ENCODE measurements at regions not wholly inside any gene's neighbourhood (a gene's known extent, or its start where the extent isn't known, plus 50 kb on each side); places are given as distances from the start of the nearest gene placed in this dataset.

GRCh38 chr3:67854663-67855062, 200.3 kb upstream of the SUCLG2 start:
- no peak for TF ChIP-seq POLR2A (IDR thresholded peaks at IDR 0.05)
- TF ChIP-seq, protein P1, sequence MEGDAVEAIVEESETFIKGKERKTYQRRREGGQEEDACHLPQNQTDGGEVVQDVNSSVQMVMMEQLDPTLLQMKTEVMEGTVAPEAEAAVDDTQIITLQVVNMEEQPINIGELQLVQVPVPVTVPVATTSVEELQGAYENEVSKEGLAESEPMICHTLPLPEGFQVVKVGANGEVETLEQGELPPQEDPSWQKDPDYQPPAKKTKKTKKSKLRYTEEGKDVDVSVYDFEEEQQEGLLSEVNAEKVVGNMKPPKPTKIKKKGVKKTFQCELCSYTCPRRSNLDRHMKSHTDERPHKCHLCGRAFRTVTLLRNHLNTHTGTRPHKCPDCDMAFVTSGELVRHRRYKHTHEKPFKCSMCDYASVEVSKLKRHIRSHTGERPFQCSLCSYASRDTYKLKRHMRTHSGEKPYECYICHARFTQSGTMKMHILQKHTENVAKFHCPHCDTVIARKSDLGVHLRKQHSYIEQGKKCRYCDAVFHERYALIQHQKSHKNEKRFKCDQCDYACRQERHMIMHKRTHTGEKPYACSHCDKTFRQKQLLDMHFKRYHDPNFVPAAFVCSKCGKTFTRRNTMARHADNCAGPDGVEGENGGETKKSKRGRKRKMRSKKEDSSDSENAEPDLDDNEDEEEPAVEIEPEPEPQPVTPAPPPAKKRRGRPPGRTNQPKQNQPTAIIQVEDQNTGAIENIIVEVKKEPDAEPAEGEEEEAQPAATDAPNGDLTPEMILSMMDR (IDR thresholded peaks at IDR 0.05): no peak
- TF ChIP-seq EP300 (IDR thresholded peaks at IDR 0.05): no peak
- no peak for TF ChIP-seq POLR2AphosphoS5 (IDR thresholded peaks at IDR 0.05)
- intact Hi-C loops (cut with DNase I; ENCODE audit: low total_unique reads): no loop called here
- WGBS, 5 donors: 32 to 58% (median 45%) methylated on average over 1 of the region's 1 CpG

GRCh38 chr3:67853520-67853919, 199.1 kb upstream of the SUCLG2 start:
- DNase-seq: no peak
- no peaks in the 10 kb centered on the region for H3K36me3 ChIP-seq
- no peaks in the 10 kb centered on the region for H3K4me1 ChIP-seq
- H3K27me3 ChIP-seq: no peaks in the 10 kb centered on the region
- H3K9me3 ChIP-seq: no peaks in the 10 kb centered on the region
- H3K27ac ChIP-seq: no peak overlapping the region
- TF ChIP-seq POLR2AphosphoS5 (IDR thresholded peaks at IDR 0.05): no peak
- TF ChIP-seq POLR2A (IDR thresholded peaks at IDR 0.05): no peak
- TF ChIP-seq, protein P1 (IDR thresholded peaks at IDR 0.05): no peak
- no peak for TF ChIP-seq EP300 (IDR thresholded peaks at IDR 0.05)
- WGBS, 5 donors: 49 to 78% (median 66%) methylated on average over 2 of the region's 2 CpGs
- intact Hi-C loops (cut with DNase I; ENCODE audit: low total_unique reads): no loop called here
- no peak overlapping the region for H3K4me3 ChIP-seq

More at GRCh38 chr3:67854663-67855062, 200.3 kb upstream of the SUCLG2 start:
- no peak for DNase-seq
- Histone ChIP-seq H3K4me1 (no peaks in the 10 kb centered on the region), H3K9me3 (peaks cover 0 to 3% (median 0%) of the 10 kb centered on the region in 4 donors), H3K4me3 (no peak overlapping the region), H3K36me3 (no peaks in the 10 kb centered on the region), H3K27me3 (no peaks in the 10 kb centered on the region), H3K27ac (no peak overlapping the region)

DNA sequence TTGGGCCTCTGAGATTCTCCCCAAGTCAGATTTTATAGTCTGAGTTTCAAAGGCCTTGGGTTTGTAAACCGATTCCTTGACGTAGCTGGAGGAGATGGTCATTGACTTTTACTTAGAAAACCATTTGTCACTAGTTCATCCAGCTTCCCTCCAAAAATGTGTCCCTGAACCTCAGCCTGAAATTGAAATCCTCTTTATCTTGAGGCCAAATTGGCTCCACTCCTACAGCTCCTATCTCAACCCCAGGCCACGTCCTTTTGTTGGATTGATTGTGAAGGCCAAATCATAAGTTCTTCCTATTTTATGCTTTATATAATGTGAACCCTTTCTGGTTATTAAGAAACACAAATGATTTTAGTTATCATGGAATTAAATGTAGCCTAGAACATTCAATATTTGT, 193.9 kb upstream of the SUCLG2 start:
- no peaks in the 10 kb centered on the region for H3K36me3 ChIP-seq
- H3K4me1 ChIP-seq: no peaks in the 10 kb centered on the region
- intact Hi-C loops (cut with DNase I; ENCODE audit: low total_unique reads): no loop called here
- no peak for DNase-seq
- TF ChIP-seq POLR2AphosphoS5 (IDR thresholded peaks at IDR 0.05): no peak
- TF ChIP-seq EP300 (IDR thresholded peaks at IDR 0.05): no peak
- TF ChIP-seq, protein P1 (IDR thresholded peaks at IDR 0.05): no peak
- no peak for TF ChIP-seq POLR2A (IDR thresholded peaks at IDR 0.05)
- H3K9me3 ChIP-seq: no peaks in the 10 kb centered on the region
- WGBS, 5 donors: 72 to 82% (median 80%) methylated on average over 3 of the region's 3 CpGs
- H3K27ac ChIP-seq: no peak overlapping the region
- no peak overlapping the region for H3K4me3 ChIP-seq
- no peaks in the 10 kb centered on the region for H3K27me3 ChIP-seq

DNA sequence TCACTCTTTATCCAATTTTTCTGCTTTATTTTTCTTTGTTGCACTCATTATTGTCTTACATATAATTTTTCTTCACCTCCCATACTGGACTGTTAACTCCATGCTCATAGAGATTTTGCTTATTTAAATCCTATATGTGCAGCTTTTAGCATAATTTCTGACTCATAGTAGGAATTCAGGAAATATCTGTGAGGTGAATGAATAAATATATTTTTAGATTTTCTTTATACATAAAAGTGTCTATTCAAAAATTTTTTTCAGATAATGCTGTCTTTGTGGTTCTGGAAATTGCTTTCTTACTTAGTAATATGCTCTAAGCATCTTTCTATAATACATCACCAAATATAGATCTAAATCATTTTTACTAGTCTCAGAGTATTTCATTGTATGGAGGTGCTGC, 191.8 kb upstream of the SUCLG2 start:
- Histone ChIP-seq H3K36me3 (no peaks in the 10 kb centered on the region), H3K9me3 (no peaks in the 10 kb centered on the region), H3K4me1 (no peaks in the 10 kb centered on the region), H3K27me3 (no peaks in the 10 kb centered on the region), H3K27ac (no peak overlapping the region), H3K4me3 (no peak overlapping the region)
- intact Hi-C loops (cut with DNase I; ENCODE audit: low total_unique reads): no loop called here
- no peak for DNase-seq
- TF ChIP-seq POLR2A (IDR thresholded peaks at IDR 0.05) (no peak), POLR2AphosphoS5 (IDR thresholded peaks at IDR 0.05) (no peak), EP300 (IDR thresholded peaks at IDR 0.05) (no peak)
- TF ChIP-seq, protein P1 (IDR thresholded peaks at IDR 0.05): no peak
